Left colon (tissue), 2 donors: ENCODE measurements at regions not wholly inside any gene's neighbourhood (a gene's known extent, or its start where the extent isn't known, plus 50 kb on each side); places are given as distances from the start of the nearest gene placed in this dataset.

ENCODE experiments used
- ATAC-seq: fragments of 200-7000 bp; cut with Tn5 transposase; one replicate; pipeline ENCODE4 v1.9.1; 2020; ENCODE audit warnings: mild to moderate bottlenecking, moderate library complexity
- DNase-seq, 2 donors: peaks; one replicate each; pipeline ENCODE4 v3.0.0-alpha.2; 2020
- intact Hi-C, 2 donors: fragments of 100-400 bp; cut with DNase I in 1 of 2; cut with micrococcal nuclease in 1 of 2; formaldehyde crosslinking; loops; one replicate each; pipeline versions ENCODE4 v1.11.2 to v1.14.0; 2022; cut with DNase I, micrococcal nuclease
- donor health status: DM: no; HTN: no; CAD: no.
- donor health status: DM: yes; HTN: yes; CAD: no.

- DNase-seq (no peak), ATAC-seq (no peak)
- intact Hi-C loops, result no loop called here
Observed at GRCh38 chr4:188279184-188279583, 139.9 kb downstream of the TRIML1 start.

- ATAC-seq (peak; percentile 61), DNase-seq (peak in 1 of 2 donors; percentile 10)
- intact Hi-C loops, result no loop called here
Observed at GRCh38 chr4:188282471-188283232, 143.4 kb downstream of the TRIML1 start.

DNA sequence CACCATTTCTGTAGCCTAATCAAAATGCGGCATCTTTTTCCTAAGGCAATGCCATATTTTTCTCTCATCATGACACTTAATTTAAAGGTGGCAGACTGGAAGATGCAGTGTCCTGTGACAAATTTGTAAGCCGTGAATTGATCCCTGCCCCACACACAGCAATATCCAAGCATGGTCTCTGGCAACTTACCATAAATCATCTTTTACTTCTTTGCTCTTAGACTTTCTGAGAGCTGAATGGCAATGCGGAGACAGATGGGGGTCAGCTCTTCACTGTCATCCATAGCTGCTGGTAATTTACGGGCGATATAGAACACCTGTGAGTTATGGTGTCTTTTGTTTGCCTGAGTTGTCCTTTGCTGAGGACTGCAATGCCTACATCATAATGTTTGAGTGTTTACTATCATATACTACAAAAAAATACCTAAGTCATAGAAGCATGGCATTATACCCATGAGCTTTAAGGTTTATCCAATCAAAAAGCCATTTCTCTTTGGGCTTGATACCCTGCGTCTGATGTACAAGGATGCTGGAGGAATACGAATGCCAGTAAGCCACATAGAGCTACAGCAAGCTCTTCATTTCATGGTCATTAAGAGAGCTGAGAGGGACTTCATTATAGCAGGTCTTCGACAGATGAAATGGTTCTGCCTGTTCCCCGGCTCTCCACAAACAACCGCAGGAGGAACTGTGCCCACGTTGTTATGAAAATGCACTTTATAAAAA, 148.1 kb downstream of the TRIML1 start:
- no peak for ATAC-seq
- intact Hi-C loops, result no loop called here
- no peak for DNase-seq

DNA sequence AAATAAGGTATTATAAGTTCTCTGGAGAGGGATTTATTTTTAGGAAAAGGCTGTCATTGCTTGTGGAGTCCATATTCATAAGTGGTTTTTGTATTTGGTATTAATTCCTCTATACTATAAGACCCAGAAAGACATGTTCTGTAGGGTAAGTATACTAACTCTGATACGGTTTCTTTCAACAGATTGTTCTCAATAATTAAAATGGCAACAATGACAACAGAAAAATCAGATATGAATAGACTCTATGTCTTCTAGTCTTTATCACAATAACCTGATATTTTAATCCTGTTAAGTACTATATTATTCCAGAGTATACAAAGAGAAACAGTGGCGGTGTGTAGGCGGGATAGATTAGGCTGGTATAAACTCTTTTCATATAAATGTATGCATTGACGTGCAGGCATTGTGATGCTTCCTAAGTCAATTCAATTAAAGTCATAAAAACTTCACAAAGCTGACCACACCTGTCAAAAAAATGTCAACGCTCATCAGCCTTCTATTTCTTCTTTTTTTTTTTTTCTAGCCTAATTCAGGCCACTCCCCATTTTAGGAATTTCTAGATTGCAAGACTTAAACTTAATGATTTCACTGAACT, 150.4 kb downstream of the TRIML1 start:
- DNase-seq (no peak), ATAC-seq (no peak)
- intact Hi-C loops, result no loop called here

DNA sequence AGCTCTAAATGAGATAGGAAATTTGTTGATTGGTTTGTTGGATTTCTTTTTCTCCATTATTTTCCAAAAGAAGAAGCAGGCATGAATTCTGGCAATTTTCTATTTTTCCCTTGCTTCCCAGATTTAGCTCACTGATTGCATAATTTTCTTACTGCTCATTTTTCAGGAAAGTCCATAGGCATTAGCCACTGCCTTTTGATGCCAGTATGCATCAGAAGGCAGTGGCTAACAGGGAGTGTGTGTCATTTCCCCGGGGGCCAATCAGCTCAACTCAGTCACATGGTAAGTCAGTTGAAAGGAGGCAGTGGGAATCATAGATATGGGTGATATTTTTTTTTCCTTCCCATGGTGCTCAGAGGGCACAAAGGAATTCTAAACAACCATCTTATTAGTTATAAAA, 156.7 kb downstream of the TRIML1 start:
- DNase-seq (no peak), ATAC-seq (no peak)
- intact Hi-C loops, result no loop called here

- DNase-seq (no peak), ATAC-seq (no peak)
- intact Hi-C loops, result no loop called here
Observed at GRCh38 chr4:188296331-188296730, 157.1 kb downstream of the TRIML1 start.

- DNase-seq, result no peak
- intact Hi-C loops, result no loop called here
Observed at GRCh38 chr4:188297873-188298272, 158.6 kb downstream of the TRIML1 start.

DNA sequence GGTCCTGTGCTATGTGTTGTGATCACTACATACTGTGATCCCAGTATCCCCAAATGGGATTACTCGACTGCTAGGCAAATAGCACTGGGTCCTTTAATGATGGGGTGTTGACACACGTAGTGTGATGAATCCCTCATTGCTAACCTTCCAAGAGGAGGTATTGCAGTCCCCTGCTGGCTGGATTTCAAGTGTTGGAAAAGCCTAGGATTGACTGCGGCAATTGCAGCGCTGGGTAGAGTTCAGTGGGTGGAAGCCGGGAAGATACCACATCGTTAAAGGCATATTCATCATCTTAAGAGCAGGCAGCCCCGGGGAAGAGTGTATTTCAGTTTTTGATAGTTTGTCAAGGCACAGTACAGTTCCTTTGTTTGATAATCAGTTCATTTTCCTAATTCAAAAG, 159.9 kb downstream of the TRIML1 start:
- ATAC-seq (no peak), DNase-seq (no peak)
- intact Hi-C loops, result no loop called here

More at GRCh38 chr4:188297873-188298272, 158.6 kb downstream of the TRIML1 start:
- ATAC-seq, result no peak

GRCh38 chr4:188300385-188300784, 161.1 kb downstream of the TRIML1 start:
- intact Hi-C loops, result no loop called here
- no peak for ATAC-seq
- no peak for DNase-seq

DNA sequence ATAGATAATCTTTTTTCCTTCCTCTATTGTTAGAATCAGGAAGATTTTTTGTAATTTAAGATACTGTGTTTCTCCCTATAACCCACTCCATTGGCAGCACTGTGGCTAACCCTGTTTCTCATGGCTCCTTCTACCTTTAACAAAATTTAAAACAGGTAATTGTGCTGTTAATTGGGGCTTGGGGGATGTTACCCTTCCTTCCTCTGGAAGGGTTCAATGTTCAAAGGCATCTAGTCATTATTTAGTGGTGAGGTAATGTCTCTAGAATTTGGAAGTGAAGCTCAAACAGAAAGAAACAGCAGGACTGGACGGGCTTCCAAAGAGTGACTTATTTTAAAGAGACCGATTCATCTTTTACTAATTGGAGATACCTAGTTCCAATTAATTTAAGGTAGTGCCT, 166.4 kb downstream of the TRIML1 start:
- ATAC-seq (no peak), DNase-seq (no peak)
- intact Hi-C loops, result no loop called here

DNA sequence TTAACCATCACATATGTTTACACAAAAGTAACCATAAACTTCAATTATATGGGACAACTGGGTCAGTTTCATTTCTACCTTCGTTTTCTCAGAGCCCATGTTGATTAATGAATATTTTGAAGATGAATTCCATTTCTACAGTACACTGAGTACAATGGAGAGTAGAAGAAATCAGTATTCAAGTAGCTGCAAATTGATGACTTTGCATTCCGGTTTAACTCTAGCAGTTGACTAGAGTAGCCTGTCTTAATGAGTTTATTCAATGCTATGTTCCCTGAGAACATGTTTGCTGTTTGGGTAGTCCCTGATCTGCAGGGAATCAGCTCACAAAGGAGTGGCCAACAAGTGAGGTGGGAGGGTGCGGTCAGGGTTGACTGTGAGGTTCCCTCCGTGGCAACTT, 168.3 kb downstream of the TRIML1 start:
- intact Hi-C loops, result no loop called here
- DNase-seq, result no peak

DNA sequence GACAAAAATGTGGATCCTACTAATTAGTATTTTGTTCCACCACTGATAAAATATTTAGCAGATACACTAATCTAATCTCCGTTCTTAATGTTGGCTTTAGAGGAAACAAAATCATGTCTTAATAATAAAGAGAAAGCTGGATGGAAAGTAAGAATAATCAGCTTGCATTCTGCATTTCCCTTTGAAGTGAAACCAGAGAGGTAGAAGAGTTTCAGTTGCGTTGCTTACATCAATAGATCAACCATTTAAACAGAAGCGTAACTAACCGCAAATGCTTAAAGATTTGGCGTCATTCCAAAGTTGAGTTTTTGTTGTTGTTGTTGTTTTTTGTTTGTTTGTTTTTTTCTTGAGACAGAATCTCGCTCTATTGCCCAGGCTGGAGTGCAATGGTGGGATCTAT, 168.9 kb downstream of the TRIML1 start:
- intact Hi-C loops, result no loop called here
- ATAC-seq (no peak), DNase-seq (no peak)

More for the DNA sequence above, 168.3 kb downstream of the TRIML1 start:
- no peak for ATAC-seq

GRCh38 chr4:188316391-188316790, 177.2 kb downstream of the TRIML1 start:
- ATAC-seq (no peak), DNase-seq (no peak)
- intact Hi-C loops, result no loop called here

GRCh38 chr4:188328966-188329365, 189.7 kb downstream of the TRIML1 start:
- intact Hi-C loops, result no loop called here
- no peak for DNase-seq
- ATAC-seq, result no peak

GRCh38 chr4:188329521-188329920, 190.3 kb downstream of the TRIML1 start:
- DNase-seq, result no peak
- intact Hi-C loops, result no loop called here
- ATAC-seq, result no peak

DNA sequence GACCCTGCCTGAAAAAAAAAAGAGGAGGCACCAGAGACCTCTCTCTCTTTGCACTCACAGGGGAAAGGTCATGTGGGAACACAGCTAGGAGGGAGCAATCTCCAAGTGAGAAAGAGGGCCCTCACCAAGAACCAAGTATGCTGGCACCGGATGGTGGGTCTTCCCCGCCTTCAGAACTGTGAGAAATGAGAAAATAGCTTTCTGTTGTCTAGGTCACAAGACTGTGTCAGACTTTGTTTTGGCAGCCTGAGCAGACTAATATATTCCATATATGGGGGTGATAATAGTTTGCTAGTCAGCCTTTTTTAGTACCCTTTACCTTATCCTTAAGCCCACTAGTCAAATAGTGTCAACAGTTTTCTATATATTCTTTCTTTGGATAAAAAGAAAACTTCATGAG, 193.0 kb downstream of the TRIML1 start:
- intact Hi-C loops, result no loop called here
- DNase-seq (no peak), ATAC-seq (no peak)

GRCh38 chr4:188336891-188337290, 197.7 kb downstream of the TRIML1 start:
- ATAC-seq, result no peak
- no peak for DNase-seq
- intact Hi-C loops, result no loop called here

GRCh38 chr4:188341428-188341827, 202.2 kb downstream of the TRIML1 start:
- intact Hi-C loops, result no loop called here
- DNase-seq (no peak), ATAC-seq (no peak)

DNA sequence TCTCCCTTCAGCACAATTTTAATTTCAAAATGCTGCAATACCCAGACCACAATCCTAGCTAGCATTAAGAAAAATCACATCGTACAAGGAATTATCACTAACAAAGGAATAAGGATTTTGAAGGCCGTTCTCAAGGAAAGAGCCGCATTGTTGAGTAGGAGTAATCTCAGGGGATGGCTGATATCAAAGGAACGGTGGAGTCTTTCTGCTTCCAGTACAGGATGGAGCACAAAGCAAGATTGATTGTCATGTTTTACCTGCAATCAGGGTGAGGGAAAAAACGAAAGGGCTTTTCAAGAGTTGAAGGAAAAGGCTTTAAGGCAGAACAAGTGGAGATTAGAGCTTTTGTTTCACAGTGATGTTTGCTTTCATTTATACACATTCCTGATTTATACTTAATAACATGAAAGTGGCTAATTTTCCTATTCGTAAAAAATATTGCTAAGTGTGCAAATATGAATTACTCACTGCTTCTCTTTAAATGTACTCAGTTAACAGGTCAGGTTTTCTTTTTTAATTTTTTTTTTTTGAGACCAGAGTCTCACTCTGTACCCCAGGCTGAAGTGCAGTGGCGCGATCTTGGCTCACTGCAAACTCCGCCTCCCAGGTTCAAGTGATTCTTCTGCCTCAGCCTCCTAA, 207.0 kb downstream of the TRIML1 start:
- DNase-seq (no peak), ATAC-seq (no peak)
- intact Hi-C loops, result no loop called here

DNA sequence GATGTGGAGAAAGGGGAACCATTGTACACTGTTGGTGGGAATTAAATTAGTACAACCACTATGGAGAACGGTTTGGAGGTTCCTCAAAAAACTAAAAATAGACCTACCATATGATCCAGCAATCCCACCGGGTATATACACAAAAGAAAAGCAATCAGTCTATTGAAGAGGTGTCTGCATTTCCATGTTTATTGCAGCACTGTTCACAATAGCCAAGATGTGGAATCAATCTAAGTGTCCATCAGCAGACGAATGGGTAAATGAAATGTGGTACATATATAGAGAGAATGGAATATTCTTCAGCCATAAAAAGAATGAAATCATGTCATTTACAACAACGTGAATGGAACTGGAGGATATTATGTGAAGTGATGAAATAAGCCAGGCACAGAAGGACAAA, 208.1 kb downstream of the TRIML1 start:
- intact Hi-C loops, result no loop called here

More for the DNA sequence above, 208.1 kb downstream of the TRIML1 start:
- ATAC-seq (no peak), DNase-seq (no peak)
